HCT116 (cell line): ENCODE measurements at regions not wholly inside any gene's neighbourhood (a gene's known extent, or its start where the extent isn't known, plus 50 kb on each side); places are given as distances from the start of the nearest gene placed in this dataset.

Experiments used
- CTCF ChIP-seq, 3 experiments: fragments of 200-600 bp in 1 of 3; sonication (generic) in 1 of 3; IDR thresholded peaks in 2 of 3; conservative IDR thresholded peaks in 1 of 3; 2 replicates each; pipeline ENCODE4 v1.5.1; 2012 to 2017; ENCODE audit warnings: low read depth in 2 of 3, low read length in 2 of 3, antibody characterized with exemption in 1 of 3, borderline replicate concordance in 1 of 3, control low read depth in 1 of 3, mild to moderate bottlenecking in 1 of 3, mixed read lengths in 1 of 3, mixed run types in 1 of 3, moderate library complexity in 1 of 3; ENCODE audit not compliant: insufficient read depth in 1 of 3
- EZH2 ChIP-seq: fragments of 200-600 bp; sonication (generic); IDR thresholded peaks from 2 replicates; pipeline ENCODE4 v1.6.1; 2017; ENCODE audit warnings: antibody characterized with exemption, mixed run types
- MAX ChIP-seq: IDR thresholded peaks from 2 replicates; pipeline ENCODE4 v1.6.1; 2012
- POLR2A ChIP-seq: IDR thresholded peaks from 2 replicates; pipeline ENCODE4 v1.7.0; 2011; ENCODE audit warnings: borderline replicate concordance; ENCODE audit not compliant: insufficient read depth, insufficient read length; ENCODE audit errors: extremely low read depth
- POLR2AphosphoS5 ChIP-seq: IDR thresholded peaks from 2 replicates; pipeline ENCODE4 v1.6.1; 2011; ENCODE audit warnings: mild to moderate bottlenecking, low read depth, low read length, moderate library complexity
- SP1 ChIP-seq: IDR thresholded peaks from 2 replicates; pipeline ENCODE4 v1.6.1; 2012; ENCODE audit warnings: low read depth
- TCF7L2 ChIP-seq: IDR thresholded peaks from 2 replicates; pipeline ENCODE4 v1.7.0; 2011; ENCODE audit warnings: borderline replicate concordance, inconsistent platforms; ENCODE audit not compliant: insufficient read depth, insufficient read length; ENCODE audit errors: extremely low read depth
- YY1 ChIP-seq: IDR thresholded peaks from 2 replicates; pipeline ENCODE4 v1.6.1; 2011; ENCODE audit warnings: low read length, low read depth, moderate library complexity, mild to moderate bottlenecking; ENCODE audit not compliant: insufficient replicate concordance; ENCODE audit errors: extremely low read depth
- ZFX ChIP-seq: fragments of 450-650 bp; IDR thresholded peaks from 2 replicates; pipeline ENCODE4 v1.6.1; 2017

DNA sequence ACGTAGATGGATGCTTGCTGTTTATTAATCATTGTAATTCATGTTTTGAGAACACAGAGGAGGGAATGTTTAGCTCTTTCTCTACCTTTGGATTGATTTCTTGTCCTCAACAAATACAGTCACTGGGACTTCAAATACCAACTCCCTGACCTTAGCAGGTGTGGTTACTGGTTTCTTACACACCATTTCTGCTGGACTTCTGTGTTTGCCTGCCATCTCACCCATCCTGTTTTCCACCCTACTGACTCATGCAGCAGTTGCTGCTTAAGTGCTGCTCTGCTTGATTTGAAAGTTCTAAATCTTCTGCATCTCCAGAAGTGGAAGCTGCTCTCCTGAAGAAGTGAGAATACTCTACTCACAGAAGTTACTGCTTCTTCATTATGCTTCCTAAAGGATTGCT, 170.3 kb downstream of the ZPLD1 start:
- no peak for TF ChIP-seq CTCF (IDR thresholded peaks at IDR 0.05 in 2 of 3, conservative IDR thresholded peaks at IDR 0.05 in 1 of 3; ENCODE audit: borderline replicate concordance in 1 of 3, insufficient read depth in 1 of 3, low read depth in 2 of 3, low read length in 2 of 3)
- TF ChIP-seq EZH2, result no peak
- no peak for TF ChIP-seq YY1
- no peak for TF ChIP-seq SP1
- no peak for TF ChIP-seq POLR2AphosphoS5
- no peak for TF ChIP-seq MAX
- TF ChIP-seq TCF7L2, result no peak
- no peak for TF ChIP-seq ZFX
- TF ChIP-seq POLR2A, result no peak
